ENCODE measurements at regions not wholly inside any gene's neighbourhood (a gene's known extent, or its start where the extent isn't known, plus 50 kb on each side); places are given as distances from the start of the nearest gene placed in this dataset.

DNA sequence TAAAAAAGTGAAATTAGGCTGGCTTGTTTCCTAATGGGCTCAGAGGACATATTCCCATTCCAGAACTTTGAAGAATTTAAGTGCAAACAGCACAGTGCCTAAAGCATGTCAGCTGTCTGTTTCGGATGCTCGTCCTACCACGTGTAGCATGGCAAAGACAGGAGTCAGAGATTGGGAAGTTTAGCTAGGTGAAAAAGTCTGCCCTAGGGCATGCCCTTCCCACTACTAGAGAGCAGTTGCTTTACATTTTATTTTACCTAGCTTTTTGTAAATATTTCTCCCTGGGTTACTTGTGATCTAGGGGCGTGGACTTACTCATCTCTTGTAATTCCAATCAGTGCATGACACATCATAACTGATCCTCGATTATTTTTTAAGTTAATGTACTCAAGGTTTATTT is 111.1 kb downstream of the LMO4 start:
- TF ChIP-seq POLR2A (IDR thresholded peaks at IDR 0.05): no peak
- TF ChIP-seq, protein P1, sequence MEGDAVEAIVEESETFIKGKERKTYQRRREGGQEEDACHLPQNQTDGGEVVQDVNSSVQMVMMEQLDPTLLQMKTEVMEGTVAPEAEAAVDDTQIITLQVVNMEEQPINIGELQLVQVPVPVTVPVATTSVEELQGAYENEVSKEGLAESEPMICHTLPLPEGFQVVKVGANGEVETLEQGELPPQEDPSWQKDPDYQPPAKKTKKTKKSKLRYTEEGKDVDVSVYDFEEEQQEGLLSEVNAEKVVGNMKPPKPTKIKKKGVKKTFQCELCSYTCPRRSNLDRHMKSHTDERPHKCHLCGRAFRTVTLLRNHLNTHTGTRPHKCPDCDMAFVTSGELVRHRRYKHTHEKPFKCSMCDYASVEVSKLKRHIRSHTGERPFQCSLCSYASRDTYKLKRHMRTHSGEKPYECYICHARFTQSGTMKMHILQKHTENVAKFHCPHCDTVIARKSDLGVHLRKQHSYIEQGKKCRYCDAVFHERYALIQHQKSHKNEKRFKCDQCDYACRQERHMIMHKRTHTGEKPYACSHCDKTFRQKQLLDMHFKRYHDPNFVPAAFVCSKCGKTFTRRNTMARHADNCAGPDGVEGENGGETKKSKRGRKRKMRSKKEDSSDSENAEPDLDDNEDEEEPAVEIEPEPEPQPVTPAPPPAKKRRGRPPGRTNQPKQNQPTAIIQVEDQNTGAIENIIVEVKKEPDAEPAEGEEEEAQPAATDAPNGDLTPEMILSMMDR (IDR thresholded peaks at IDR 0.05): no peak

Data from testis (tissue), 2 donors.